HG02571 (cell line): ENCODE measurements at regions not wholly inside any gene's neighbourhood (a gene's known extent, or its start where the extent isn't known, plus 50 kb on each side); places are given as distances from the start of the nearest gene placed in this dataset.
A peak's percentile ranks its signal among the peaks of the same experiment; 100 is the strongest.
"Not testable (repeated sequence)": the region's sequence is repeated elsewhere in the genome, so short reads cannot be mapped to it uniquely, and the experiment has no call there.

Experiments
- ATAC-seq: cut with Tn5 transposase; IDR thresholded peaks from one replicate; pipeline ENCODE4 v1.9.1; 2021; ENCODE audit warnings: mild to moderate bottlenecking, moderate library complexity; ENCODE audit not compliant: unreplicated experiment

GRCh38 chr12:67028529-67028928, 240.6 kb upstream of the CAND1 start:
- no peak for ATAC-seq

GRCh38 chr12:67034110-67034879, 234.9 kb upstream of the CAND1 start:
- no peak for ATAC-seq

DNA sequence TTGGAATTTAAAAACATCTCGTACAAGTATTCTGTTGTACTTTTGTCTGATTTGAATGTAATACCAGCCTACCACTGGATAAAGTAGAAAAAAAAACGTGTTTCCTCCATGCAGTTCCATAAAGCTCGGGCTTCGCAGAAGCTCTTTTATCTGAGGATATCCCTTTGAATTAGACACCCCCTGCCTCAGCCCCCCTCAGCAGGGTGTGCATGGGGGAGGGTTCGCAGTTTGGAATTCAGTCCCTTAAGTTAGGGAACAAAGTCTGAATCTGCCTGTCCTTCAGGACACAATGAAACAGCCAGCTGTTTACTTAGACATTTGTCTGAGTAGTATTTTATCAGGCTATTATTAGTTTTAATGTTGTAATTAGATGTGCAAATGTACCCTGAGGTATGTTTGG, 234.0 kb upstream of the CAND1 start:
- ATAC-seq, result no peak

GRCh38 chr12:67038486-67038885, 230.7 kb upstream of the CAND1 start:
- no peak for ATAC-seq

DNA sequence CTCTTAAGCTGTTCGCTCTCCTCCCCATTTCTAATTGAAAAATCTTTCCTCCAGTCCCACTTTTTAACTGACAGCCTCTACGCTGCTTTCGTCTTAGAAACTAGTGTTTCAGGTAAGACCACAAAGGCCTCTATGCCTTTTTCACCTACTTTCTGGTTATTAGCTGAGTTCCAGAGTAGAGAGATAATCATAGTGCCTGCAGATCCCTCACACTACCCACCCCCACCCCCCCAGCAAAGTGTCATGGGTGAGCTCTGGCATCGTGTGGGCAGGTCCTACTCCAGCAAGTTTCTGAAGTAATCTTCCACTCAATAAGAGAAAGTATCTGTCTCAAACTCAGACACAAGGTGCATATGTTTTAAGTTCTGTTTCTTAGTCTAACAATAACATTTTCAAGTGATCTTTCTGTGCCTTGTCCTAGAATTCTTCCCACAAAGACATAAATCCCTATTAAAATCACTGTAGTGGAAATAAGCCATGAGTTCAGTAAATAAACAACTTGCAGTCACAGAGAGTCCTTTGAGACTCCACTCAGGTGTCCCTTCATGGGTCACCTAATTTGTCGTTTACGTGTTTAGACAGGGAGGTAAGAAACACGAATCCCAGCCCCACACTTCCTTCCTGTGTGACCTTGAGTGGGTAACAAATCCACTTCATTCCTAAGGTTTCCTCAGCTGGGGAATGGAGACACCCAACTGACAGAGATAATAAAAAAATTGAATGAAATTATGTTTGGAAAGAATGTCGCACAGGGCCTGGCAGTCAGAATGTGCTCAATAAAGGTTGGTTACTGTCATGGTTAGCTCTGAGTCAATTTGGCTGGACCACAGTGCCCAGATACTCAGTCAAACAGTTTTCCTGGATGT, 228.9 kb upstream of the CAND1 start:
- ATAC-seq, result no peak

DNA sequence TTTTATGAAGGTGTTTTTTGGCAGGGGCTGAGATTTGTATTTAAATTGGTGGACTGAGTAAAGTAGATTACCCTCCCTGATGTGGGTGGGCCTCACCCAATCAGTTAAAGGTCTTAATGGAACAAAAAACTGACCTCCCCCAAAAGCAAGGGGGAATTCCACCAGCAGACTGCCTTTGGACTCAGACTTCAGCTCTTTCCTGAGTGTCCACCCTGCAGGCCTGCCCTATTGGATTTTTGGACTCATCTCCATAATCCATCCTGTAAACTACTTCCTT, 228.4 kb upstream of the CAND1 start:
- no peak for ATAC-seq

- no peak for ATAC-seq
Measured at GRCh38 chr12:67042697-67043131, 226.4 kb upstream of the CAND1 start.

GRCh38 chr12:67043771-67044170, 225.4 kb upstream of the CAND1 start:
- ATAC-seq, result no peak

- no peak for ATAC-seq
Measured at GRCh38 chr12:67045650-67046049, 223.5 kb upstream of the CAND1 start.

DNA sequence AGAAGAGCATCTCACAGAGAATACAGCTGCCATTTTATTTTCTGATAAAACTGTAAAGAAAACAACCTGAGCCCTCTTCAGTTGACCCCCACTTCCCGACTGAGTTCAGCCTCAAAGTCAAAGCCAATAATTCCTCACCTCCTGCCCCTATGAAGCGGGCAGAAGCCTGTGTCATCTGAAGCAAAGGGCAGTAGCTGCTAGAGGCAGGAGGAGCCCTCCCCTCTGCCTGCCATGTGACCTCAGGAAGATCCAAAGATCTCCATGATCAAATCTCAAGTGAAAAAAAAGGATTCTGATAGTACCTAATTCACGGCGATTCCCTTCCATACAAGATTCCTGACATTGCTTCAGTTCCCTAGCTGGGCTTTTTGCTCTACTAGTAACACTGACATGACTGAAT, 223.1 kb upstream of the CAND1 start:
- ATAC-seq, result no peak

DNA sequence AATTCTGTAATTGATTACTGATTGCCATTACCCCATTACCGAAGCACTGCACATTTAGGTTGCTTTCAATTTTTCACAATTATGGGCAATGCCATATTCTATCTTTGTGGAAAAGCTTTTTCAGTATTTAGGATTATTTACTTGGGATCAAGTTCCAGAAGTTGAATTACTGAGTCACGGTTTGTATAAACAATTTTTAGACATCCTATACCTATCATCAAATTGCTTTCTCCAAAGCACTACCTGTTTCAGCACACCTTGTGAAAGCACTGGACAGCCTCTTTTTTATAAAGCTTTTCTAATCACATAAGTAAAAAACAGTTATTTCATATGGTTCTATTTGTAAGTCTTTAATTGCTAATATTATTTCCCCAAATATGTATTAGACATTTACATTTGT, 221.5 kb upstream of the CAND1 start:
- no peak for ATAC-seq

GRCh38 chr12:67048371-67048770, 220.8 kb upstream of the CAND1 start:
- no peak for ATAC-seq

DNA sequence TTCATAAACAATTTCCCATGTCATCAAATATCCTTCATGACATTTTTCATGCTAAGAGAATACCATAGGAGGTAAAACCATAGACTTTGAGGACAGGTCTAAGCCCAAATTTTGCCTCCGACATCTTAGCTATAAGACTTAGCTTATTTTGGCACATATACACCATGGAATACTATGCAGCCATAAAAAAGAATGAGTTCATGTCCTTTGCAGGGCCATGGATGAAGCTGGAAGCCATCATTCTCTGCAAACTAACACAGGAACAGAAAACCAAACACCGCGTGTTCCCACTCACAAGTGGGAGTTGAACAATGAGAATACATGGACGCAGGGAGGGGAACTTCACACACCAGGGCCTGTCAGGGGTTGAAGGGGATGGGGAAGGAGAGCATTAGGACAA, 220.0 kb upstream of the CAND1 start:
- not testable (repeated sequence) for ATAC-seq

DNA sequence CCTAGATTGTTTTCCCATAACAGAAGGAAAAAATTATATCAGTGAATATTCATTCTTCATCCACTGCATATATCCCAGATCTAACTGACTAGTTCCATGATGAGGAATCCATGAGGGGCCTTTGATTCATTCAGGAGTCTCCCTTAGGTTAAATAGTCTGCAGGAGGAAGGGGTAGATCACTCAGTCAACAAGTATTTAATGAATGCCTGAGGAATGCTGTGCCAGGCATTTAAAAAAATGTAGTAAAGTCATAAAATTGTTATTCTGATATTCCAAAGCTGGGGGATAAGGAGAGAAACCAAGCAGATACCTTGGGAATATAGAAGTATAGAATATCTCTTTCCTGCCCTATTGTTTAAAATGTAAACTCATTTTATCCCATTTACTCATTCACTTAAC, 216.2 kb upstream of the CAND1 start:
- no peak for ATAC-seq

DNA sequence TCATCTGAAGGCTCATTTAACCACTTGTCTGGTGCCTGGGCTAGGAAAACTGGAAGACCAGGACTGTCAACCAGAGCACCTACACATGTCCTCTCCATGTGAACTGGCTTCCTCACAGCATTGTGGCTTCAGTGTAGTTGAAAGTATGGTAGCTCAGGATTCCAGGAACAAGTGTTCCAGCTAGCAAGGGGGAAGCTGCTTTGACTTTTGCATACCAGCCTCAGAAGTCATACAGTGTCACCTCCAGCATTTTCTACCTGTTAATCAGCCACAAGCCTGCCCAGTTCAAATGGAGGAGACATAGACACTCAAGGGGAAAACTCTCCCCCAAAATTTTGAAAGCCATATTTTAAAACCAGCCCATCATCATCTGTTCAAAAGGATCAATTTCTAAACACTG, 212.8 kb upstream of the CAND1 start:
- ATAC-seq, result no peak

DNA sequence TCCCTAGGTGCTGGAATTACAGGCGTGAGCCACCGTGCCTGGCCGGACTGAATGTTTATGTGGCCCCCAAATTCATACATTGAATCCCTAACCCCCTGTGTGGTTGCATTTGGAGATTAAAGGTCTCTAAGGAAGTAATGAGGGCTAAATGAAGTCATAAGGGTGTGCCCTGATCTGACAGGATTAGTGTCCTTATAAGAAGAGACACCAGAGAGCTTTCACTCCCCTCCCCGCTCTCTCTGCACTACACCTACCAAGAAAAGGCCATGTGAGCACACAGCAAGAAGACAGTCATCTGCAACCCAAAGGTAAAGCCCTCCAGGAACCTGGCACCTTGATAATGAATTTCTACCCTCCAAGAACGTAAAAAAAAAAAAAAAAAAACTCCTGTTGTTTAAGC, 212.1 kb upstream of the CAND1 start:
- ATAC-seq, result no peak

DNA sequence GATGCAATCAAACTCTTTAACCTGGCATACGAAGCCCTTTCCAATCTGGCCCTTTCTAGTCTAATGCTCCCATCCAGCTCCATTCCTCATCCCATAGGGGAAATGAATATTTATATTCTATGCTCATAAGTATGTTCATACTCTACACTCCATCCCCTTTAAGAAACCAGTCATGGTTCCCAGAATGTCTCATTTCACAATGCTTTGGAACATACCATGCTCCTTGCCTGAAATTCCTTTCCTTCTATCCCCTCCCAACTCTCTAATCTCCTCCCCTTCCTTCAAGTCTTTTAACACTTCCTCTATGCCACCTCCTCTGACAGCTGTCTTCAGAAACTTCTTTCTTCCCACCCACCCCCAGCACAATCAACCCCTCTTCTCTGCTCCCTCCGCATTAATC, 207.0 kb upstream of the CAND1 start:
- ATAC-seq, result no peak

- ATAC-seq, result no peak
Measured at GRCh38 chr12:67067453-67068203, 201.5 kb upstream of the CAND1 start.

GRCh38 chr12:67068204-67068731, 200.9 kb upstream of the CAND1 start:
- ATAC-seq, result no peak

DNA sequence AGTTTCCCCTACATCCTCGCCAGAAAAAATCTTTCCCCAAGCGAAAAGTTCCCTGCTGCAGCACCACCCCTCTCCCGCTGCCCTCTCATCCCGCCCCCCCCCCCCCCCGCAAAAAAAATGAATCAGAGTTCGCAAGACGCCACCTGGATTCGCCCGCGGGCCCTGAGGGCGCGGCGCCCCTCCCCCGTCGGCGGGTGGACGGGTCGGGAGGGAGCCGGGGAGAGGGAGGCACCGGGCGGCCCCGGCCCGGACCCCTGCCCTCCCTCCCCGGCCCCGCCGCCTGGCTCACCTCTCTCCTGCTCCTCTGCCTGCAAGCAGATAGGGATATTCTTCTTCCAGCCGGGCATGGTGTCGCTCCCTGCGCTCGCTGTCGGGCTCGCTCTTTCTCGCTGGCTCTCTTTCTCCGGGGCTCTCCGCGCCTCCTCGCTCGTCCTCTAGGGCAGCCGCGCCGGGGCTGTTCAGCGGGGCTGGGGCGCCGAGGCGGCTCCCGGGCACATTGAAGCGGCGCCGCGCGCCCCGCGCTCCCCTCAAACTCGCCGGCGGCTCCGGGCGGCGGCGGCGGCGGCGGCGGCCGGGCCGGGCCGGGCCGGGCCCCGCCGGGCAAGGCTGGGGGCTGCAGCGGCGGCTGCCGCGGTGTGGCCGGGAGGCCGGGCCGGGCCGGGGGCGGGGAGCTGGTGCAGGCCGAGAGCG, 200.3 kb upstream of the CAND1 start:
- ATAC-seq, result peak; percentile 36
